ENCODE measurements at regions not wholly inside any gene's neighbourhood (a gene's known extent, or its start where the extent isn't known, plus 50 kb on each side); places are given as distances from the start of the nearest gene placed in this dataset.

DNA sequence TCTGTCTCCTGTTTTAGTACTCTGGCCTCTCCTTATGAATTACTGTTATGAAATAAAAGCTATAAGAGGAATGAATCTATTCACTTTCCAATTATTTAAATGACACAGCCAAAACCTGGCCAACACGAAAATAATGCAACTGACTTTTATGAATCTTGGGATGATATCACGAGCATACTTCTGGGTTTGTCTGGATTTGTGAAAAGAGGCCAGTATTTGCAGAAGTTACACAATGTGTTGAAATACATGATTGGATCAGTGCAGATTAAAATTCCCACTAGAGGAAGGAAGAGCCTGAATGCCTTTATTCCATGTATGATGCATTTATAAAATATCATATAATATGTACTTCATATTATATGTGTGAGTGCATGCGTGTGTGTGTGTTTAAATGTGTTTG, 418.2 kb downstream of the GRB14 start:
- in situ Hi-C loops (cut with HindIII; ENCODE audit: low pct_ligation_motif_present, low pct_unique_long_range_greater_than_20kb, low sequenced_read_pairs) = no loop called here
- DNase-seq = no peak

DNA sequence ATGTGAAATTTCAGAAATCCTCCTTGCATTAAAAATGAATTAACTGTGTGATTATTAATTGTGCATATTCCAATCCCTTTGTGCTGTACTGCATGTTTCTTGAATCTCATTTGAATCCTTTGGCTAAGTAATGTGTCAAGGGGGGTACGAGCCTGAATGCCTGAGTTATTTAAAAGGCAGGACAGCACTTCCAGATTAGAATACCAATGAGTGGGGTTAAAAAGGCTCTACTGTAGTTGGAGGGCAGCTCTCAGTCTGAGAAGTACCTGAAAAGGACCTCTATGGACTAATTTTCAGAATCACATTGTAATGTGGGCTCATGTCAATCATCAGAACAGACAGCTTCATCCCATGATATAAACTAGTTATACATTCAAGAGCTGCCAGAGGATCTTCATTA, 423.0 kb downstream of the GRB14 start:
- no peak for DNase-seq
- in situ Hi-C loops (cut with HindIII; ENCODE audit: low pct_ligation_motif_present, low pct_unique_long_range_greater_than_20kb, low sequenced_read_pairs) = no loop called here

DNA sequence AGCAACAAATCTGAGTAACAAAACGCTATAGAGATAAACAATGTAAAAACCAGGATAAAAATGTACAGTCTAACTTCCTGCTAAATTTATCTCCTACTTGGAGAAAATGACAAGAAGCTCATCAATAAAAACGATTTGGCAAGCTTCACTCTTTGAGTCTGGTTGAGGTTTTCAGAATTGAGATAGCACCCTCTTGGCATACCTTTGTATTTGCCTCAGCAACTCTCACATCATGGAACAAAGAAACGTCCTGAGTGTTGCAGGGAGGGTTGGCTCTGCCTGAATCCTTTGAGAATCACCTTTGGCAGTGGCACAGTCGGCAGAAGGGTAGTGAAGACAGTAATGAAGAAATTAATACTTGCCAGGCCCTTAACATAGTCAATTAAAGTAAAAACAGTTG, 430.6 kb downstream of the GRB14 start:
- no peak for DNase-seq
- in situ Hi-C loops (cut with HindIII; ENCODE audit: low pct_ligation_motif_present, low pct_unique_long_range_greater_than_20kb, low sequenced_read_pairs) = no loop called here

DNA sequence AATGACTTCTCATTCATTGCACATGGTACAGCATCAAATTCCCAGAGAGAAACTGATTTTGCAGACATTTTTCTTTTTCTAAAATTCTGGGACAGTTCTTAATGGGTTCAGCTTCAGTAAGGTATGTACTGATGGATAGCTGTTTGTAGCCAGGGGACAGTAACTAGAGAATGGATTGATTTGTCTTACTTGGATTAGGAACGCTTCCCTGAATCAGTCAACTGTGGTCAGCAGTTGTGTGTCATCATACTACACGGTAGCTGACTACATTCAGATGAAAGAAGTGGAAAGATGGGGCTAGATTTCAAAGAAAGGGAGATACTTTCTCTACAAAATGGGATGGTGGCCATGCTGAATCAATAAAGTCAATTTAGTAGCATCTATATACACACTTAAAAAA, 431.4 kb downstream of the GRB14 start:
- in situ Hi-C loops (cut with HindIII; ENCODE audit: low pct_ligation_motif_present, low pct_unique_long_range_greater_than_20kb, low sequenced_read_pairs) = no loop called here
- DNase-seq = no peak

DNA sequence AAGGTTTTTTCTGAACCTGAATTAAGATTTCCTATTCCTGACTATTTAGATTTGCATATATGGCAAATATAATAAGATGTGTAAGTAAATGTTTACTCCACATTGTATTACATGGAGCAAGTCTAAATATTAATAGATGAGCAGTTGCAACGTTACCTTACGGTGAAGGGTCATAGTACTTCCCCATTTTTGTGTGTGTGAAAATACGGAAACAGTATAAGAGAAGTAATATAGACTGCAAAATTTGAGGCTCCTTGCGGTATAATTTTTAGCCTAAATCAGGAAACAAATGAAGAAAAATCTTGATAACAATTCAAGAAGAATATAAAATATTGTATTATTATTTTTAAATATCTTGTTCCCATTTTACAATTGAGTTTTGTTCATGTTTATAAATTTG, 434.2 kb downstream of the GRB14 start:
- in situ Hi-C loops (cut with HindIII; ENCODE audit: low pct_ligation_motif_present, low pct_unique_long_range_greater_than_20kb, low sequenced_read_pairs) = no loop called here
- no peak for DNase-seq

DNA sequence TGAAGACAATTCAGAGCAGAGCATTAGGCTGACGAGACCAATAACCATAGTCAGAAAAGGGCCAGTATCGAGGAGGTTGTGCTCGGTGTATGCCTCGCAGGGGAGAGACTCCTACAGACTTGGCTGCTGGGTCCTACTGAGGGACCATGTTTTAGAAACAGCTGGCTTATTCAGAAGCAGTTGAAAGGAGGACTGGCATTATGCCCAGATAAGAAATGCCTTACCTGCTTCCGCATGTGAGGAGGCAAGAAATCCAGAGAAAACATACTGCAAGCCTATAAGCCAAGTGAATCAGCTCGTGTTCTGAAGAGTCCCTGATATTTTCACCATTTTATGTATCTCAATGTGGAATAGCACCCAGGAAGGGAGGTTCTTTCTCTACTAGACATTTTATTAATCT, 434.7 kb downstream of the GRB14 start:
- no peak for DNase-seq
- in situ Hi-C loops (cut with HindIII; ENCODE audit: low pct_ligation_motif_present, low pct_unique_long_range_greater_than_20kb, low sequenced_read_pairs) = no loop called here

DNA sequence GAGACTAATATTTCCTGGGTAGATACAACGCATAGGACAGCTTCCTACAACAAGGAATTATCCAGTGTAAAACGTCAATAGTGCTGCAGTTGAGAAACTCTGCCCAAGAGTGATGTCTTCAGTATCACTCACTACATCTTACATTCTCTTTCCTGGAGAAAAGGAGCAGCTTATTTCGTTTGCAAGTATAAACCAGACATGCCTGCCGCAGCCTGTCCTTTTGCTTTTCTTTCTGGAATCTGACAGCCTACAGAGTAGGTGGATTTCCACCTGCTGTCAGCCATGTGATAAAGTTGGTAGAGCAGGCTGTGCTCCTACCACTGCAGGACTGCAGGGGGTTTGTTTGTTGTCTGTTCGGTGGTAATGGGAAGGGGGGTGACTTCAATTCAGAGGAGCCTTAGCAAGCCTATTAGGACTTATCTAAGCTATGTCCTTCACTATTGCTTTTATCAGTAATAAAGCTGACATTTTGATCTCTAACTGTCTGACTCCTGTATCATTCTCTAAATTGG, 439.1 kb downstream of the GRB14 start:
- in situ Hi-C loops (cut with HindIII; ENCODE audit: low pct_ligation_motif_present, low pct_unique_long_range_greater_than_20kb, low sequenced_read_pairs) = no loop called here
- DNase-seq = no peak

DNA sequence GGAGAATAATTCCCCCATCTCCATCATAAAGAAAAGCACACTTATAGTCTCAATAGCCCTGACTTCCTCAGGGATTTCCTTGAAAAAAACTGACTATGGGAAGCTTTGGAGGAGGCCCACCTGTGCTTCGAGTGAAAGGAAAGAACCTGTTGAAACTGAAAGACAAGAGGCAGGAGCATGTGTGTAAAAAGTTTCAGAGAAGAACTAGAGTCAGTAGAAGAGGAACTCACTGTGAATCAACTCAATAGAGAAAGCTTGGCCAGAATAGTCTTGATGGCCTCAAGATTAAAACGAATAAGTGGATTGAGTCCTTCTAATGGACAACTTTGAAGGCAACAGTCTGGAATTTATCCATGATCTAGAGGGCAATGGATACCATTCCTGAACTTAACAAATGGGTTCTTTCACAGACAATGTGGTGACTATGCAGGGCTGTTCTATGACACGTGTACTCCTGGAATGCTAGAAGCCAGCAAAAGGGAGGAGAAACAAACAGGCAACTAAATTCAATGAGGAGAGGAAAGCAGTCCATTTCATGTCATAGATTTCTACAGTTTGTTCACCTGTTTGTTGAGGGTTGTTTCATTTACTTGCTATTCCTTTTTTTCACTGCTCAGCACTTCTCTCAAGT, 442.3 kb downstream of the GRB14 start:
- in situ Hi-C loops (cut with HindIII; ENCODE audit: low pct_ligation_motif_present, low pct_unique_long_range_greater_than_20kb, low sequenced_read_pairs) = no loop called here
- DNase-seq = peak; percentile 19

DNA sequence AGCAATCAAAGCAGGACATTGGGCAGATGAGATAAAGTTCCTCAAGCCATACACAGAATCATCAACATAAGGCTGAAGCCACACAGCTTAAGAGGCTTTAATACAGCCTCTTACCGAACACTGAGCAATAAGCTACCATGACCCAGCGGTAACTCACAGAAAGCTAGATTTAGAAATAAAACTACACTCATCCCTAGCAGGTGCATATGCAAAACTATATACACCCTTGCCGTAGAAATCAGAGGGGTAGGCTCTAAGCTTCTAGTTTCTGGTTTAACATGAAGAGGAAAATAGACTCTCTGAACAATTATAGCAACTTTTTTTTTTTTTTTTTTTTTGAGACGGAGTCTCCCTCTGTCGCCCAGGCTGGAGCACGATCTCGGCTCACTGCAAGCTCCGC, 428.8 kb upstream of the FIGN start:
- no peak for DNase-seq
- in situ Hi-C loops (cut with HindIII; ENCODE audit: low pct_ligation_motif_present, low pct_unique_long_range_greater_than_20kb, low sequenced_read_pairs) = no loop called here

DNA sequence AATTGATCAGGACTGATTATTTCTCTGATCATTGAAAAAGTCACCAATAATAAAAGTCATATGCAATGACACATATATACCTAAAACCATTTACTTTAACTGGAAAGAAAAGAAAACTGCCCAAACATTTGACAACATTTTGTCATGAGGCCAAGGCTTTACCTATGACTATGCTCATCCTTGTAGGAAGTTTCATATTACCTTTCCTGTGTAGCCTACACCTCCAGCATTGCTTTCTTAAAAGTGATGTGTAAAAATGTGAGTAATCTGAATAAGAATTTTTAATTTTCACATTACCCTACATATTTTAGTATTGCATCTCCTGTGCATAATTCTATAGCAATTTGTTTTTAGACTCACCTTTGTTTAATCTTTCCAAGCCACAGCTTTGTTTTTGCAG, 419.8 kb upstream of the FIGN start:
- in situ Hi-C loops (cut with HindIII; ENCODE audit: low pct_ligation_motif_present, low pct_unique_long_range_greater_than_20kb, low sequenced_read_pairs) = no loop called here
- no peak for DNase-seq

DNA sequence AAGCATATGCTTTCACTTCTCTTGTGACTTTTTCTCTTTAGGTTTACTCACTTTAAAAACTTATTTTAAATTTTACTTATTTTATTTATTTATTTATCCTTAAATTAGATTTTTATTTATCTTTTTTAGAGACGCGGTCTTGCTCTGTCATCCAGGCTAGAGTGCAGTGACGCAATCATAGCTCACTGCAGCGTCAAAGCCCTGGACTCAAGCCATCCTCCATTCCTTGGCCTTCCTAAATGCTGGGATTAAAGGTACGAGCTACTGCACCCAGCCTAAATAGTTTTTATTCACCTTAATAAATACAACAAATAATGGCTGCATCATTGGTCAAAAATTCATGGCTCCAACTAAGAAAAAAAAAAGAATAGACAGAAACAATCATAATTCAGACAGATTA, 415.7 kb upstream of the FIGN start:
- DNase-seq = no peak
- in situ Hi-C loops (cut with HindIII; ENCODE audit: low pct_ligation_motif_present, low pct_unique_long_range_greater_than_20kb, low sequenced_read_pairs) = no loop called here

DNA sequence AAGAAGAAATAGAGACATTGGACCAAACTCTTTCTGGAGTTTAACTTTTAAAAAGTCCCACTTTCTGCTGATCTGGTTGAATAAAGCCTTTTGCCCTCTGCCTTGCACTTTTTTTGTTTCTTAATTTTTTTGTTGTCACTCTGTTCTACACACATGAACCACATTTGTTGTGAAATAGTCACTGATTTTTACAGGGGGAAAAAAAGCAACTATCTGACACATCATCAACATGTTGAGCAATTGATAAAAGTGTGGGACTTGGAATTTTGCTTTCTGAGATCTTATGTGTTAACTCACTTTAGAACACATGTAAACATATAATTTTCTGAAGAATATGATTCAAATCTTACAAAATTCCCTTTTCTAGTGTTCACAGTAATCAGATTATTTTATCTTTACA, 414.8 kb upstream of the FIGN start:
- in situ Hi-C loops (cut with HindIII; ENCODE audit: low pct_ligation_motif_present, low pct_unique_long_range_greater_than_20kb, low sequenced_read_pairs) = no loop called here
- no peak for DNase-seq

DNA sequence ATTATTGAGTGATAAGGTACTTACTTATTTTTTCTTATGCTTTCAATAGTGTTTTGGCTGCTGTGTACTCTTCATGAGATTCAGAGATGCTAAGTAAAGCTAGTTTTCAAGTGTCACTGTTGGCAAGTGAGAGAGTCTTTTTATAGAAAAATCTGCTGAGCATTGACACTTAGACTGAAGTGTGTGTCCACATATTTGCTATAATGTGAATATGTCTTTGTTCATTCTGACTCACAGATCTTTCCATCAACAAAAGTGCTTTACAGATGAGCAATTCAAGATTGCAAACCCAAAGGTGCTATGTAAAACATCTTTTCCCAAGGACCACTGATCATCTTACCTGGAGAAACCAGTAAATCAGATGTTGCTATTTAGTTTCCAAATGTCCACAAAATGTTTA, 410.6 kb upstream of the FIGN start:
- in situ Hi-C loops (cut with HindIII; ENCODE audit: low pct_ligation_motif_present, low pct_unique_long_range_greater_than_20kb, low sequenced_read_pairs) = no loop called here
- DNase-seq = no peak

DNA sequence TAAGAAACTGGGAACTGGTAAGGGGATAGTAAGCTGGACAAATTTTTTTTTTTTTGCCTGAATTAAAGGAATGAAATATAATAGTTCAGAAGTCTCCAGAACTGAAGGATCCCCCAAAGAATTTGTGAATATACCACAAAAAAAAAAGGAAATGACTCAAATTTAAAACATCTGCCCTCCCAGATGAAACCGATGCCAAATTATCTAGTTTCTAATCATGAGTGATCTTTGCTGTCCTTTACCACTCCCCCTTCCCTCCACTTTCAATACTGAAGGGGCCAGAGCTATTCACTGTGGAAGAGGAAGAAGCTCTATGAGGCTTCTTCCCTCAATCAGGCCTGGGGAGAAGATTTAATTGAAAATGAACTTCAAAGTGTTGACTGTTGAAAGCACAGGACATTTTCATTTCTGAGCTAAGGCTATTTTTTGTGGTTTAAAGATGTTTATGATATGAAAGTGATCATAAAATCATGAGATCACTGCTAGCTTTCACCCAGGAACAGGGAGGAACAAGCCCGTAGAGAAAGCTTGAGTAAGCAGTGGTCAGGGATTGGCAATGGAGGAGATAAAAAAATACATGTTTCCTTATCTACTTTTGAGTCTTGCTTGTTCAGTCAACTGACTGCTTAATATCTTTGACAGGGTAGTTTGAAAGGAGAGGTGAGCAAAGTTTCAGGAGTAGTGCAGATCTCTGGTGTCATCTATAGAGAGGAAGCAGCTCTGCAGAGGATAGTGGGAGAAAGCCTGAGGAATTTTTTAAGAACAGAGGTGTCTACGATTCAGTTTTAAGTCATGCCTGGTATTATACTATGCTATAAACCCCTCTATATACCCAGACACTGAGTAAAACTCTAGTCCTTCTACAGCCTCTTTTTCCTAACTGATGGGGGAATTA, 409.5 kb upstream of the FIGN start:
- no peak for DNase-seq
- in situ Hi-C loops (cut with HindIII; ENCODE audit: low pct_ligation_motif_present, low pct_unique_long_range_greater_than_20kb, low sequenced_read_pairs) = no loop called here

DNA sequence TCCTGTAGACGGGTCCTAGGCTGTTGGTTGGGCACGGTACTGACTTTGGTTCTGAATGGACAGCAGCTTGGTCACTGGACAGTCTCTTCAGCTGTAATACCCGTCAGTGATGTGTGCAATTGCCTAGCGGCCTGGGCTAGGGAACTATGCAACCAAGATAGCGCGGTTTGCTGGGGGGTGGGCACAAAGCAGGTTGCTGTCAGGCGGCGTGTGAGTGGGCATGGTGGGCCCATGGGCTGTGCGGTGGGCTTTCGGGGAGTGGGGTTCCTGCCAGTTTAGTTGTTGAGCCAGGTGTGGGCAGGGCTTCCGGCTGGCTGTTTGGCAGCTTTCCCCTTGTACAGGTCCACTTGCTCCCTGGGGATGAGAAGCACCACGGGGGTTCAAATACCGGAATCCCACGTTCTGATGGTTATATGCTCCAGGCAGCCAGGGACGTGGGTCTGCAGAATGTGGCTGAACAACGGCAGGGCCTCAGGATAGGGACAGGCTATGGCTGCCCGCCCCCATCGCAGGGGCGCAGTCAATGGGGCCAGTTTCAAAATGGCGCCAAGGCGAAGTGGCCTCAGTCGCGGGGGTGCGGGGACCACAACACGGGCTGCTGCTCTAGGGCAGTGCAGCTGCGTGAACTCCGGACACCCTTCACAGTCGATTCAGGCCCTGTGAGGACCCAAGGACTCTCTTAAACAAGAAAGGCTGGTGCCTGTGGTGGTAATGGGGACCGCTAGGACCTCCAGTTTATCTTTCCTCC, 407.5 kb upstream of the FIGN start:
- in situ Hi-C loops (cut with HindIII; ENCODE audit: low pct_ligation_motif_present, low pct_unique_long_range_greater_than_20kb, low sequenced_read_pairs) = no loop called here
- no peak for DNase-seq

DNA sequence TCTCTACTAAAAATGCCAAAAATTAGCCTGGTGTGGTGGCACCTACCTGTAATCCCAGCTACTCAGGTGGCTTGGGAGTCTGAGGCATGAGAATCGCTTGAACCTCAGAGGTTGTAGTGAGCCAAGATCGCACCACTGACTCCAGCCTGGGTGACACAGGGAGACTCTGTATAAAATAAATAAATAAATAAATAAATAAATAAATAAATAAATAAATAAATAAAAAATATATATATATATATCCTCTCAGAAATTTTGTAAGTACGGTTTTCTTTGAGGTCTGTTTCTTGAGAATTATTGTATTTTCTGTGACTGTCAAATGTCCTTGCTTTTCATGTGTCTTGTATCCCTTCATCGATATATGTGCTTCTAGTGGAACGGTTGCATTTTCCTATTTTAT, 406.9 kb upstream of the FIGN start:
- in situ Hi-C loops (cut with HindIII; ENCODE audit: low pct_ligation_motif_present, low pct_unique_long_range_greater_than_20kb, low sequenced_read_pairs) = no loop called here
- DNase-seq = no peak

DNA sequence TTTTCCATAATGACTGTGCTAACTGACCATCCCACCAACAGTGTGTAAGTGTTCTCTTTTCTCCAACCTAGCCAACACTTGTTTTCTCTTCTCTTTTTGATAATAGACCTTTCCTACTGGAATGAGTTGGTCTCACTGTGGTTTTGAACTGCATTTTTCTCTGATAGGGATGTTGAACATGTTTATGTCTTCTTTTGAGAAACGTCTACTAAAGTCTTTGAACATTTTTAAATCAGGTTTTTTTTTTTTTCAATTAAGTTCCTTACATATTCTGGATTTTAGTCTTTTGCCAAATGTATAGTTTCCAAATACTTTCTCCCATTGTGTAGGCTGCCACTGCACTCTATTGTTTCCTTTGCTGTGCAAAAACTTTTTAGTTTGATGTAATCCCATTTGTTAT, 405.5 kb upstream of the FIGN start:
- in situ Hi-C loops (cut with HindIII; ENCODE audit: low pct_ligation_motif_present, low pct_unique_long_range_greater_than_20kb, low sequenced_read_pairs) = no loop called here

DNA sequence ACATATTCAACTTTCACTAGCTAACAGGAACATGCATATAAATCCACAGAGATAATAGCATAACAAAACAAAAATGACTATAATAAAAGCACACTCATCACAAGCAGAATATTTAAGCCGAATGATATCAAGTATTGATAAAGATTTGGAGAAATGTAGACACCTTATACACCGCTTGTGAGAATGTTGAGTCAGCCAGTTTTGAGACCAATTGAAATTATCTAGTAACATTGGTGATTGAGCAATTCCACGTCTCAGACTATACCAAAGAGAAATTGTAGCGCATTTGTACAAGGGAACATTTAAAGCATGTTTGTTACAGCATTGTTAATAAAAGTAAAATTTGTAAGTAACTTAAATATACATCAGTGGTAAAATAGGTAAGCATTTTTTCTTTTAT, 402.9 kb upstream of the FIGN start:
- DNase-seq = no peak
- in situ Hi-C loops (cut with HindIII; ENCODE audit: low pct_ligation_motif_present, low pct_unique_long_range_greater_than_20kb, low sequenced_read_pairs) = no loop called here

More for the DNA sequence above, 405.5 kb upstream of the FIGN start:
- no peak for DNase-seq

DNA sequence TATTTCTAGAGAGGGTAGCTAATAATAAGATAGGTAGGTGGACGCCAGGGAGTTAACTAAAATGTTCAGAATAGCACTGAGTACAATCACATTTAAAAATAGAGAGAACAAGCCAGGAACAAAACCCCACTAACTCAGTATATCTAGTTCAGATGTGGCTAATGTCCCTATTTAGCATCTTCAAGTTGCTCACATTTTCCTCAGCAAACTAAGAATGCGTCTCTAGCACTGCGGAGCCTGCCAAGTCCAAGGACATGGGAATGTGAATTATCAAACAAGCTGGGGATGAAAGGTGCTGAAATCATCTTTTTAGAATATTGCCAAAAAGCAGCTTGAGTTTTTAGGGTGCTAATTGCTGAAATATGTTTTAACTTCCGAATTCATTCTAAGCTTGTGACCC, 398.5 kb upstream of the FIGN start:
- DNase-seq = no peak
- in situ Hi-C loops (cut with HindIII; ENCODE audit: low pct_ligation_motif_present, low pct_unique_long_range_greater_than_20kb, low sequenced_read_pairs) = no loop called here

Data from ACHN (cell line).